KOPT-K1 (cell line): ENCODE measurements at regions not wholly inside any gene's neighbourhood (a gene's known extent, or its start where the extent isn't known, plus 50 kb on each side); places are given as distances from the start of the nearest gene placed in this dataset.
"Not testable (repeated sequence)": the region's sequence is repeated elsewhere in the genome, so short reads cannot be mapped to it uniquely, and the experiment has no call there.

ENCODE experiments used
- H3K27ac ChIP-seq: fragments of 200-600 bp; sonication (generic); 2 replicates; pipeline ENCODE4 v1.5.1; 2016; ENCODE audit warnings: antibody characterized with exemption, mild to moderate bottlenecking, low read depth, low read length; ENCODE audit not compliant: poor library complexity, severe bottlenecking
- H3K36me3 ChIP-seq: fragments of 200-600 bp; sonication (generic); 2 replicates; pipeline ENCODE4 v1.5.1; 2017; ENCODE audit warnings: antibody characterized with exemption, mild to moderate bottlenecking, low read length, moderate library complexity; ENCODE audit not compliant: insufficient read depth
- H3K9me3 ChIP-seq: fragments of 200-600 bp; sonication (generic); 2 replicates; pipeline ENCODE4 v1.5.1; 2017; ENCODE audit warnings: antibody characterized with exemption, low read length, mild to moderate bottlenecking; ENCODE audit not compliant: insufficient read depth, poor library complexity, severe bottlenecking

GRCh38 chr4:178192611-178193010, 750.4 kb upstream of the AGA start:
- H3K27ac ChIP-seq = no peak overlapping the region
- H3K36me3 ChIP-seq = no peaks in the 10 kb centered on the region
- H3K9me3 ChIP-seq = no peaks in the 10 kb centered on the region

- Histone ChIP-seq H3K36me3 (no peaks in the 10 kb centered on the region), H3K9me3 (no peaks in the 10 kb centered on the region), H3K27ac (no peak overlapping the region)
These were observed 754.6 kb upstream of the AGA start for GRCh38 chr4:178196751-178197374.

DNA sequence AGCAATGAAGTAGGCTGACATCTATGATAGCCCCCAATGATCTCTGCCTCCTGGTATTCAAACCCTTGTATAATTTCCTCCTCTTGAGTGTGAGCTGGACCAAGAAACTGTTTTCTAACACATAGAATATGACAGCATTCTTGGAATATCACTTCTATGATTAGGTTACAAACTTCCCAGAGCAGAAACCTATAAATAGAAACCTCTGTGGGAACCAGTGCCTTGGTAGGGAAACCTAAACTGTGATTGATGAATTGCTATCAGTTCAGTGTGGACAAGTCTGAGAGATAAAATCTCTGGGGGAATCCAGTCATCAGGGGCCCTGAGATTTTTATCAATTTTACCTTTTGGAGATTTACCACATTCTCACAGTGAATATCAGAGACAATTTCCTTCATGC, 756.5 kb upstream of the AGA start:
- Histone ChIP-seq H3K27ac (no peak overlapping the region), H3K9me3 (no peaks in the 10 kb centered on the region), H3K36me3 (no peaks in the 10 kb centered on the region)

DNA sequence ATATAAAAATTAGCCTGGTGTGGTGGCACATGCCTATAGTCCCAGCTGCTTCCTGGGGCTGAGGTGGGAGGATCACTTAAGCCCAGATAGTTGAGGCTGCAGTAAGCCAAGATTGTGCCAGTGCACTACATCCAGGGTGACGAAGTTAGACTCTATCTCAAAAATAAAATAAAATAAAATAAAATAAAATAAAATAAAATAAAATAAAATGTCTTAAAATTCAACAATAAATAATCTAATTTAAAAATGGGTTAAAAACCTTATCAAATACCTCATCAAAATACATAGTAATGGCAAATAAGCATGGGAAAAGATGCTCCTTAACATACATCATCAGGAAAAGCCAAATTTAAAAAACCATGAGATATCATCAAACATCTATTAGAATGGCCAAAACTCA, 760.2 kb upstream of the AGA start:
- no peak overlapping the region for H3K27ac ChIP-seq
- H3K9me3 ChIP-seq = no peaks in the 10 kb centered on the region
- H3K36me3 ChIP-seq = no peaks in the 10 kb centered on the region

DNA sequence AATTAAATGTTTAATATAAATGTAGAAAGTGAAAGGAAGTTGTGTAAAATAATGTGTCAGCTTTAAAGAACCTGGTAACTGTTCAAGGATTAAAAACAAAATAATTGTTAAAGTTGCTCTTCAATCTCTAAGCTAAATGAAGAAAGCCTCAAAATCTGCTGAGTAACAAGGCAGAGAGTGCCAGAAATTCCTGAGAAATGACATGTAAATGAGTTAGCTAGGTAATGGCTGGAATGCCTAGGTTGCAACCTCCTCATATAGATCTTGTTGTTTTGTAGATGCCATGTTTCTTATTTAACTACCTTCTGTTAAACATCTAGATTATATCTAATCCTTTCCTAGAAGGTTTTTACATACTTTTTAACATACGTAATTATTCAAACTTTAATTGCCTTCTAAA, 763.6 kb upstream of the AGA start:
- no peaks in the 10 kb centered on the region for H3K9me3 ChIP-seq
- no peak overlapping the region for H3K27ac ChIP-seq
- no peaks in the 10 kb centered on the region for H3K36me3 ChIP-seq

DNA sequence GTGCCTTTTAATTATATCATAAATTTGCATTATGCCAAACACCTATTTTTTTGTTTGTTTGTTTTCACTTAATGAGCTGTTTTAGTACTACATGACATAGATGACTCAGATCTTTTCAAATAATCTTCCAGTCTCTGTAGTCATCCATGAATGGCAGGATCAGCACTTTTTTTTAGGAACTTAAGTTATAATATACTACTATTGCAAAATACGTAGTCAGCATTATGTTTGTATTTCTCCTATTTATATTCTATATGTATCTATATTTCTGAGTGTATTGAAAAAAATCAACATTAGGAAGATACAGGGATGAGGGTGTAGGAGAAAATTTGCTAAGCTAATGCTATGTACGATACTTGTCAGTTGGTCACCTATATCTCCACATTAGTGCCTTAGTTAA, 773.1 kb upstream of the AGA start:
- Histone ChIP-seq H3K9me3 (no peaks in the 10 kb centered on the region), H3K27ac (no peak overlapping the region), H3K36me3 (no peaks in the 10 kb centered on the region)

GRCh38 chr4:178215763-178216162, 773.5 kb upstream of the AGA start:
- Histone ChIP-seq H3K27ac (no peak overlapping the region), H3K9me3 (no peaks in the 10 kb centered on the region), H3K36me3 (no peaks in the 10 kb centered on the region)

DNA sequence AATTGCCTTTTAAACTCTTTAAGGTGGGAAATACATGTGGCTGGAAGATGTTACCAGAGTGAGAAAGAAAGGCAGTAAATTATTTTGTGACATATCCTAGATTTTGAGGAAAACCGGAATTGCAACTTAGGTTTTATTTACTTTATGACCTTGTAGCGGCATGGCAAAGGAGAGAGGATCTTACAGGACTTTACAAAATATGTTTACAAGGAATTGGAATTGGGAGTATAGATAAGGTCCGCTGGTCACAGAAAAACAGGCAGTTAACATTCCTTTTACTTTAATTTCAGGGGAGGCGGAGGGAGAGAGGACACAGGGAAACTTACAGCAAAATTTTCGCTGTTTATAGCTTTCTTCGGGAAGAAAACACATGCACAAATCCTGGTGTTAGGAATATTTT, 784.2 kb upstream of the AGA start:
- H3K9me3 ChIP-seq, H3K36me3 ChIP-seq, H3K27ac ChIP-seq: not testable (repeated sequence)

DNA sequence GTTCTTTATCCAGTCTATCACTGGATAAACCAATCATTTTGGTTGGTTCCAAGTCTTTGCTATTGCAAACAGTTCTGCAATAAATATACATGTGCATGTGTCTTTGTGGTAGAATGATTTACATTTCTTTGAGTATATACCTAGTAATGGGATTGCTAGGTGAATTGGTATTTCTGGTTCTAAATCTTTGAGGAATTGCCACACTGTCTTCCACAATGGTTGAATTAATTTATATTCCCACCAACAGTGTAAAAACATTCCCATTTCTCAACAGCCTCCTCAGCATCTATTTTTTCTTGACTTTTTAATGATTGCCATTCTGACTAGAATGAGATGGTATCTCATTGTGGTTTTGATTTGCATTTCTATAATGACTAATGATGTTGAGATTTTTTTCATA, 791.7 kb upstream of the AGA start:
- Histone ChIP-seq H3K36me3 (no peaks in the 10 kb centered on the region), H3K27ac (no peak overlapping the region), H3K9me3 (no peaks in the 10 kb centered on the region)

DNA sequence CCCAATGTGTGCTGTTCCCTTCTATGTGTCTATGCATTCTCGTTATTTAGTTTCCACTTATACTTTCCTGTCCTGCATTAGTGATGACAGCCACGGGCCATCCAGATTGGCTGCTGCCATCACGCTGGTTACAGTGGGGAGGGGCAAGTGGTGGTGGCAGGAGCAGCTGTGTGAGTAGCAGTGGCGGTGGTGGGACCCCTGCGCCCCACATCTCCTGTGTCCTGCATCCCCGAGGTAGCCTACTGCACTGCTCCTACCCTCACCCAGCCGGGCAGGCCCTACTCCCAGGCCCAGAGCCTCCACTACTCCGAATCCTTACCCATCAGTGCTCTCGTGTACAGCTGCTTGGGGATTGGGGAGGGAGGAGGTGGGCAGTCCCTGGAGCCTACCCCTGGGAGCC, 798.7 kb upstream of the AGA start:
- H3K36me3 ChIP-seq = no peaks in the 10 kb centered on the region
- H3K27ac ChIP-seq = no peak overlapping the region
- H3K9me3 ChIP-seq = peaks cover 13% of the 10 kb centered on the region

DNA sequence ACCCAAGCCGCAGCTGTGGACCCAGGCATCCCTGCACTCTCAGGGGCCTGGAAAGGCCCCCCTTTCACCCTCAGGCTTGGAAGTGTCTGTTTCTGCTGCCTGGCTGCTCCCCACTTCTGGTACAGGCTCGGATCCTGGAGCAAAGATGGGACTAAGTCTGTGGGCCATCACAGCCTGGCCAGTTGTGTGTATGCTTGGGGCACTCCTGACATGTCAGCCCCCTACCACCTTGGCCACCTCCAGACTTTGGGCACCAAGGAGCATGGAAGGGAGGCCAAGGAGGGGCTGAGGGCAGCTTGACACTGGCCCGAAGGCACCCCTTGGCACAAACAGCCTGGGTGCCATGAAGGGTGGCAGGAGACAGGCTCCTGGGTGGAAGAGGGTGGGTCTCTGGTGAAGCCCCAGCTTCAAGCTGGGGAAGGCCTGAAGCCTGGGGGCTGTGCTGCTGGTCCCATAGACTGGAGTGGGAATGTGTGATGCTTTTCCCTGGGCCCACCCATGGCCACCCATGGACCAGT, 799.4 kb upstream of the AGA start:
- H3K36me3 ChIP-seq = no peaks in the 10 kb centered on the region
- H3K27ac ChIP-seq = no peak overlapping the region
- peaks cover 13% of the 10 kb centered on the region for H3K9me3 ChIP-seq

DNA sequence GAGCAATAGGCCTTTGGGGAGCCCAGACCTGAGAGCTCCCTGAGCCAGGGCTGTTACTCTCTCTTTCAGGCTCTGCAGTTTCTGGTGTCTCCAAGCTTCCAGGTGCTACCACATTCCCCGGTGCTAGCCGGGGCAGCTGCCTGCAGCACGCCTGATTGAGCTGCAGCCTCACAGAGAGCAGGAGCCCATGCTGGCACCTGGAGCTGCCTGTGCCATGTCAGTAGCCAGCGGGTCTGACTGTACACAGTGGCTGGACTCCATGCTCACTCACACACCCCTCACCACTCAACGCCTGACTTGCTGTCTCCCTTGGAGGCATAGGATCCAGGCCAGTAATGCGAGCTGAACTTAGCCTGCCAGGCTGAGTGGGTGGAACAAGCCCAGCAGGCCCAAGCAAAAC, 800.4 kb upstream of the AGA start:
- no peak overlapping the region for H3K27ac ChIP-seq
- no peaks in the 10 kb centered on the region for H3K36me3 ChIP-seq
- H3K9me3 ChIP-seq = peaks cover 13% of the 10 kb centered on the region

DNA sequence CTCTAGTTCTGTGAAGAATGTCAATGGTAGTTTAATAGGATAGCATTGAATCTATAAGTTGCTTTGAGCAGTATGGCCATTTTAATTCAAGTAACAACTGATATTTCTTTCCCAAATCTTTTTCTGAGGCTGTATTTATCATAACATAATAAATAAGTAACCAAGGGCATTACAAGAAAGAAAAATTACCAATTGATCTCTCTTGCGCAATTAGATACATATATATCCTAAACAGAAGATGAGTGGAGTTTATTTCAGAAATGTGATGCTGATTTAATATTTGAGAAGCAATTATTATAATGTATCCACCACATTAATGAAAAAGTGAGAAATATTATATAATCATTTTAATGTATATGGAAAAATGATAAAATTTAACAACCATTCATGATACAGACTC, 802.5 kb upstream of the AGA start:
- H3K9me3 ChIP-seq = peaks cover 13% of the 10 kb centered on the region
- H3K36me3 ChIP-seq = no peaks in the 10 kb centered on the region
- H3K27ac ChIP-seq = no peak overlapping the region

GRCh38 chr4:178255172-178255571, 812.9 kb upstream of the AGA start:
- Histone ChIP-seq H3K36me3 (no peaks in the 10 kb centered on the region), H3K27ac (no peak overlapping the region), H3K9me3 (no peaks in the 10 kb centered on the region)

GRCh38 chr4:178258603-178259002, 816.4 kb upstream of the AGA start:
- no peaks in the 10 kb centered on the region for H3K36me3 ChIP-seq
- no peaks in the 10 kb centered on the region for H3K9me3 ChIP-seq
- no peak overlapping the region for H3K27ac ChIP-seq

DNA sequence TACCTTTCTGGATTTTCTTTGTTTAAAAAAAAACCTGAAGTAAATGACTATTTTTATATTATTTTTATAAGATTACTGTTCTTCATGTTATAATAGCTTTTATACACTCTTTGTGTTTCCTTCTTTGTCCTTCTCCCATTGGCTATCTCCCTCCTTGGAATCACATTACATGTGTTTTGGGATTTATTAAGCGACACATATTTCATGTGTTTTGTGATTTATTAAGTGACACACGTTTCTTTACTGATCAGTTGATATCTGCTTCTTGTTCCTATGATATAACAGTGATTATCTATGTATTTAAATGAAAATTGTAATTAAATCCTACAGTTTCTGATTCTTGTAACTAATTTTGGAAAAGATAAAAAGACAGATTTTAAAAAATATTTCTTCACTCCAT, 817.3 kb upstream of the AGA start:
- Histone ChIP-seq H3K9me3 (no peaks in the 10 kb centered on the region), H3K27ac (no peak overlapping the region), H3K36me3 (no peaks in the 10 kb centered on the region)
